ENCODE measurements at regions not wholly inside any gene's neighbourhood (a gene's known extent, or its start where the extent isn't known, plus 50 kb on each side); places are given as distances from the start of the nearest gene placed in this dataset.

DNA sequence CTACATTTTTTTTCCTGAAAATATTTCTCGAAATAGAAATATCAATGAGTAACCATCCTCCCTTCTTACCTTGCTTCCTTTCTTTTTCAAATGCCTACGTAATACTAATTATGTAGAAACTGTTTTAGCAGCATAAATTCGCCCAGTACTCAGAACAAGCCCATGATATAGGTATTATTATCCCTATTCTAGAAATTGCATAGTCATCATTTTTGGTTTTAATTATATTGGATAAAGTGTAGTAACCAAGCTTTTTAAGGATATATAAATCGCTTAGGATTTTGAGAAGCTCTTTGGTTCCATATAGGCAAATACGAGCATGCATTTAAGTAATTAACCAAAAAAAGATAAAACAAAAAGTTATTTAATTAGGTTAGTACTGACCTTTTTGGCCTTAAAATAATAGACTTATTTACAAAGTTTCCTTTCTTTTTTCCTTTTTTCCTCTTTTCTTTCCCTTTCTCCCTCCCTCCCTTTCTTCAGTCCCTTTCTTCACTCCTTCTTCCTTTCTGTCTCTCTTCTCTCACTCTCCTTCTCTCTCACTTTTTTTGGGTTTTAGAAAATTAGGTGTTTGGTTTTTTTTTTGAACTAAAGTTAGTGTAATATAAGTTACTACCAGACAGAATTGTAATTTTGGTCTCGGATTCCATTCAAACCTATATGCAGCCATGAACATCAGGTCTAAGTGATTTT, 457.7 kb downstream of the RFPL4B start:
- Histone ChIP-seq H4K91ac (ENCODE audit: low read length) (no peak overlapping the region), H4K8ac (ENCODE audit: low read length) (no peak overlapping the region), H2AFZ (ENCODE audit: low read depth, low read length) (no peak overlapping the region), H3K27ac (ENCODE audit: low read length, poor library complexity, severe bottlenecking) (no peak overlapping the region), H3K4me1 (ENCODE audit: control insufficient read depth, insufficient read depth, low read depth, low read length) (no peaks in the 10 kb centered on the region), H2BK12ac (ENCODE audit: low read length in 2 of 2) (no peak overlapping the region), H3K14ac (ENCODE audit: low read length in 2 of 2) (no peak overlapping the region), H3K27me3 (ENCODE audit: control insufficient read depth in 1 of 2, insufficient read depth in 1 of 2, low read length in 2 of 2) (no peaks in the 10 kb centered on the region), H2BK120ac (ENCODE audit: low read depth, low read length) (no peak overlapping the region), H3K18ac (ENCODE audit: low read depth in 1 of 2, low read length in 2 of 2) (no peak overlapping the region), H3K9me3 (ENCODE audit: control insufficient read depth, low read length) (no peaks in the 10 kb centered on the region), H3K23ac (ENCODE audit: low read length in 2 of 2) (no peak overlapping the region), H2AK5ac (ENCODE audit: low read length, severe bottlenecking) (no peak overlapping the region), H2BK15ac (ENCODE audit: low read depth, poor library complexity, severe bottlenecking) (no peak overlapping the region), H2BK5ac (ENCODE audit: low read depth, low read length, poor library complexity, severe bottlenecking) (no peak overlapping the region), H3K4me3 (ENCODE audit: insufficient read depth in 1 of 2, low read depth in 1 of 2, low read length in 2 of 2) (no peak overlapping the region), H3K4ac (ENCODE audit: low read depth in 1 of 2, low read length in 2 of 2) (no peak overlapping the region), H3K4me2 (ENCODE audit: low read length, poor library complexity, severe bottlenecking) (no peak overlapping the region), H3K9ac (ENCODE audit: low read length) (no peak overlapping the region), H3K36me3 (ENCODE audit: control insufficient read depth in 1 of 2, insufficient read depth in 2 of 2, low read depth in 1 of 2, low read length in 2 of 2) (no peaks in the 10 kb centered on the region), H3K79me1 (replicated peaks; ENCODE audit: low read length, poor library complexity, severe bottlenecking) (no peaks in the 10 kb centered on the region)
- no peak for DNase-seq
- WGBS = 96% methylated on average over 1 of the region's 6 CpGs

DNA sequence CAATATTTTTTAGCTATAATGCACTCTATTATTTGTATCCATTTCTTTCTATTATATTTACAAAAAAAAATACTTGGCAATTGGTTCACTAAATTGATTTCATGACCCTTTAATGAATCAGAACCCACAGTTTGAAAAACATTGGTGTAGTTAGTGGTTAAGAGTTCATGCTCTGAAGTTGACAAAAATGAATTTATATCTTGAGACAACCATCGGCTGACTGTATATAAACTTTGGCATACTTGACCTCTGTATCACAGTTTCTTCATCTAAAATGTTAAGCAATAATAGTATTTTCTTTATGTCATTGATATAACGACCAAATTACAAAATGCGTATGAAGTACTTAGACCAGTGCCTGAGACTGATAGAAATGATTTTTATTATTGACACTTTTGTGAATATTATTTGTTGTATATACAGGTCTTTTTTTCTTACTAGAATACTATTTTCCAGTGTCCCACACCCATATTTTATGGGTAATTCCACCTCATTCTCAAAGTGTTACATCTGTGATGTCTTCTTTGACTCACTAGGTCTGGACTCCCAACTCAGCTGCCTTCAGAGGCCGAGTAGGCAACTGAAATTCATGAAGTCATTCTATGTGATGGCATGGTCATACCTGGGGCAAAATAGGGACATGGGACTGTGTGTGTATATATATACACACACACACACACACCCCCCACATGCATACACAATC, 459.2 kb downstream of the RFPL4B start:
- no peak overlapping the region for H4K8ac ChIP-seq (ENCODE audit: low read length)
- H2BK120ac ChIP-seq (ENCODE audit: low read depth, low read length) = no peak overlapping the region
- H2AFZ ChIP-seq (ENCODE audit: low read depth, low read length) = no peak overlapping the region
- no peak overlapping the region for H3K9ac ChIP-seq (ENCODE audit: low read length)
- no peak overlapping the region for H4K91ac ChIP-seq (ENCODE audit: low read length)
- no peaks in the 10 kb centered on the region for H3K36me3 ChIP-seq (ENCODE audit: control insufficient read depth in 1 of 2, insufficient read depth in 2 of 2, low read depth in 1 of 2, low read length in 2 of 2)
- no peak overlapping the region for H2BK12ac ChIP-seq (ENCODE audit: low read length in 2 of 2)
- H2AK5ac ChIP-seq (ENCODE audit: low read length, severe bottlenecking) = no peak overlapping the region
- no peak overlapping the region for H2BK5ac ChIP-seq (ENCODE audit: low read depth, low read length, poor library complexity, severe bottlenecking)
- H3K27me3 ChIP-seq (ENCODE audit: control insufficient read depth in 1 of 2, insufficient read depth in 1 of 2, low read length in 2 of 2) = no peaks in the 10 kb centered on the region
- no peak overlapping the region for H3K23ac ChIP-seq (ENCODE audit: low read length in 2 of 2)
- H3K14ac ChIP-seq (ENCODE audit: low read length in 2 of 2) = no peak overlapping the region
- H3K18ac ChIP-seq (ENCODE audit: low read depth in 1 of 2, low read length in 2 of 2) = no peak overlapping the region
- no peak overlapping the region for H2BK15ac ChIP-seq (ENCODE audit: low read depth, poor library complexity, severe bottlenecking)
- no peak overlapping the region for H3K4me2 ChIP-seq (ENCODE audit: low read length, poor library complexity, severe bottlenecking)
- no peak for DNase-seq
- no CpG with 5 or more reads among the region's 4 CpGs for WGBS
- no peaks in the 10 kb centered on the region for H3K79me1 ChIP-seq (replicated peaks; ENCODE audit: low read length, poor library complexity, severe bottlenecking)
- no peak overlapping the region for H3K4ac ChIP-seq (ENCODE audit: low read depth in 1 of 2, low read length in 2 of 2)
- no peak overlapping the region for H3K4me3 ChIP-seq (ENCODE audit: insufficient read depth in 1 of 2, low read depth in 1 of 2, low read length in 2 of 2)
- H3K9me3 ChIP-seq (ENCODE audit: control insufficient read depth, low read length) = no peaks in the 10 kb centered on the region
- H3K4me1 ChIP-seq (ENCODE audit: control insufficient read depth, insufficient read depth, low read depth, low read length) = no peaks in the 10 kb centered on the region
- no peak overlapping the region for H3K27ac ChIP-seq (ENCODE audit: low read length, poor library complexity, severe bottlenecking)

DNA sequence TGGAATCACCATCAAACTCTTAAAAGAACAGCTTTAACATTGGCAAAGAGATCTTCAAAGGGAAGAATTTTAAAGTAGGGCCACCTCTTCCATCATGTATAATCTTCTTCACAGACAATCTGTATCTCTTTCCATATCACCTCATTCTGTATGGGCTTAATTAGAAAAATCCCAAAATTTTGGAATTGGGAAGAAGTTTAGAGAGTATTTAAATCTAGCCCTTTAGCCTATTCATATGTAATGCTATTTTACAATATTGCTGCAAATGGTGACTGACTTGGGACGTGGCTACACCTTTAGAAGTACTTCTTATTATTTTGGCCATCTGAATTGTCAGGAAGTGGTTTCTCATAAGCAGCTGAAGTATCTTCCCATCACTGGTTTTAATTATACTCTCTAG, 474.3 kb downstream of the RFPL4B start:
- Histone ChIP-seq H3K14ac (ENCODE audit: low read length in 2 of 2) (no peak overlapping the region), H2AK5ac (ENCODE audit: low read length, severe bottlenecking) (no peak overlapping the region), H3K9ac (ENCODE audit: low read length) (no peak overlapping the region), H3K79me1 (replicated peaks; ENCODE audit: low read length, poor library complexity, severe bottlenecking) (no peaks in the 10 kb centered on the region), H2BK5ac (ENCODE audit: low read depth, low read length, poor library complexity, severe bottlenecking) (no peak overlapping the region), H4K91ac (ENCODE audit: low read length) (no peak overlapping the region), H3K4me1 (ENCODE audit: control insufficient read depth, insufficient read depth, low read depth, low read length) (no peaks in the 10 kb centered on the region), H2BK15ac (ENCODE audit: low read depth, poor library complexity, severe bottlenecking) (no peak overlapping the region), H3K4me2 (ENCODE audit: low read length, poor library complexity, severe bottlenecking) (no peak overlapping the region), H3K9me3 (ENCODE audit: control insufficient read depth, low read length) (no peaks in the 10 kb centered on the region), H2BK120ac (ENCODE audit: low read depth, low read length) (no peak overlapping the region), H3K18ac (ENCODE audit: low read depth in 1 of 2, low read length in 2 of 2) (no peak overlapping the region), H2BK12ac (ENCODE audit: low read length in 2 of 2) (no peak overlapping the region), H3K36me3 (ENCODE audit: control insufficient read depth in 1 of 2, insufficient read depth in 2 of 2, low read depth in 1 of 2, low read length in 2 of 2) (no peaks in the 10 kb centered on the region), H3K27me3 (ENCODE audit: control insufficient read depth in 1 of 2, insufficient read depth in 1 of 2, low read length in 2 of 2) (no peaks in the 10 kb centered on the region), H3K4me3 (ENCODE audit: insufficient read depth in 1 of 2, low read depth in 1 of 2, low read length in 2 of 2) (no peak overlapping the region), H3K4ac (ENCODE audit: low read depth in 1 of 2, low read length in 2 of 2) (no peak overlapping the region), H2AFZ (ENCODE audit: low read depth, low read length) (no peak overlapping the region), H3K23ac (ENCODE audit: low read length in 2 of 2) (no peak overlapping the region), H4K8ac (ENCODE audit: low read length) (no peak overlapping the region), H3K27ac (ENCODE audit: low read length, poor library complexity, severe bottlenecking) (no peak overlapping the region)
- no CpG with 5 or more reads among the region's 1 CpG for WGBS
- no peak for DNase-seq

DNA sequence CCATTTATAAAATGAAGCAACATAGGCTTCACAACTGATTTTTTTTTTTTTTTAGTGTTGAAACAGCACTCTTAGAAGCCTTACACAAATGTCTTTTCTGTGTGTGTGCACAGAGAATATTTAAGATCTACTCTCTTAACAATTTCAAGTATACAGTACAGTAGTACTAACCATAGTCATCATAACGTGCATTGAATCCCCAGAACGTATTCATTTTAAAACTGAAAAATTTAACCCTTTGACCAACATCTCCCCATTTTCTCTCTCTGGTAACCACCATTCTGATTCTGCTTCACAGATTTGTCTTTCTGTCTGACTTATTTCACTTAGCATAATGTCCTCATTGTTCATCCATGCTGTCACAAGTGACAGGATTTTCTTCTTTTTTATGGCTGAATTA, 475.6 kb downstream of the RFPL4B start:
- H3K4me2 ChIP-seq (ENCODE audit: low read length, poor library complexity, severe bottlenecking) = no peak overlapping the region
- no peak overlapping the region for H2BK5ac ChIP-seq (ENCODE audit: low read depth, low read length, poor library complexity, severe bottlenecking)
- no peak overlapping the region for H3K9ac ChIP-seq (ENCODE audit: low read length)
- no peaks in the 10 kb centered on the region for H3K4me1 ChIP-seq (ENCODE audit: control insufficient read depth, insufficient read depth, low read depth, low read length)
- no peak overlapping the region for H4K91ac ChIP-seq (ENCODE audit: low read length)
- no peaks in the 10 kb centered on the region for H3K9me3 ChIP-seq (ENCODE audit: control insufficient read depth, low read length)
- no peaks in the 10 kb centered on the region for H3K36me3 ChIP-seq (ENCODE audit: control insufficient read depth in 1 of 2, insufficient read depth in 2 of 2, low read depth in 1 of 2, low read length in 2 of 2)
- DNase-seq = no peak
- no peak overlapping the region for H2AK5ac ChIP-seq (ENCODE audit: low read length, severe bottlenecking)
- no peak overlapping the region for H3K18ac ChIP-seq (ENCODE audit: low read depth in 1 of 2, low read length in 2 of 2)
- H3K4me3 ChIP-seq (ENCODE audit: insufficient read depth in 1 of 2, low read depth in 1 of 2, low read length in 2 of 2) = no peak overlapping the region
- H3K23ac ChIP-seq (ENCODE audit: low read length in 2 of 2) = no peak overlapping the region
- no peak overlapping the region for H2BK120ac ChIP-seq (ENCODE audit: low read depth, low read length)
- no peaks in the 10 kb centered on the region for H3K27me3 ChIP-seq (ENCODE audit: control insufficient read depth in 1 of 2, insufficient read depth in 1 of 2, low read length in 2 of 2)
- no peak overlapping the region for H2AFZ ChIP-seq (ENCODE audit: low read depth, low read length)
- no peak overlapping the region for H4K8ac ChIP-seq (ENCODE audit: low read length)
- no peaks in the 10 kb centered on the region for H3K79me1 ChIP-seq (replicated peaks; ENCODE audit: low read length, poor library complexity, severe bottlenecking)
- H3K27ac ChIP-seq (ENCODE audit: low read length, poor library complexity, severe bottlenecking) = no peak overlapping the region
- no peak overlapping the region for H3K14ac ChIP-seq (ENCODE audit: low read length in 2 of 2)
- no peak overlapping the region for H3K4ac ChIP-seq (ENCODE audit: low read depth in 1 of 2, low read length in 2 of 2)
- 93% methylated on average over 2 of the region's 2 CpGs for WGBS
- no peak overlapping the region for H2BK12ac ChIP-seq (ENCODE audit: low read length in 2 of 2)
- no peak overlapping the region for H2BK15ac ChIP-seq (ENCODE audit: low read depth, poor library complexity, severe bottlenecking)

All from mesenchymal stem cell (in vitro differentiated cells and primary cell).